Effector CD4-positive, alpha-beta T cell (primary cell): ENCODE measurements at regions not wholly inside any gene's neighbourhood (a gene's known extent, or its start where the extent isn't known, plus 50 kb on each side); places are given as distances from the start of the nearest gene placed in this dataset.
"Not testable (repeated sequence)": the region's sequence is repeated elsewhere in the genome, so short reads cannot be mapped to it uniquely, and the experiment has no call there.

Source experiments
- DNase-seq: peaks from one replicate; pipeline ENCODE4 v3.0.0-alpha.2; 2020

- no peak for DNase-seq
Observed at GRCh38 chr12:75633789-75634188, 122.4 kb upstream of the KRR1 start.

GRCh38 chr12:75632442-75632841 is 121.0 kb upstream of the KRR1 start:
- DNase-seq: no peak

GRCh38 chr12:75631831-75632230 is 120.4 kb upstream of the KRR1 start:
- DNase-seq: no peak

GRCh38 chr12:75630091-75630490 is 118.7 kb upstream of the KRR1 start:
- DNase-seq: no peak

- DNase-seq: no peak
Observed at GRCh38 chr12:75628916-75629315, 117.5 kb upstream of the KRR1 start.

- DNase-seq: no peak
Observed at GRCh38 chr12:75628511-75628910, 117.1 kb upstream of the KRR1 start.

GRCh38 chr12:75623631-75624154 is 112.3 kb upstream of the KRR1 start:
- DNase-seq: no peak

- DNase-seq: no peak
Observed at GRCh38 chr12:75622492-75622891, 111.1 kb upstream of the KRR1 start.

GRCh38 chr12:75614396-75614795 is 103.0 kb upstream of the KRR1 start:
- DNase-seq: not testable (repeated sequence)

GRCh38 chr12:75613981-75614380 is 102.6 kb upstream of the KRR1 start:
- no peak for DNase-seq

- no peak for DNase-seq
Observed at GRCh38 chr12:75611041-75611440, 99.6 kb upstream of the KRR1 start.

- no peak for DNase-seq
Observed at GRCh38 chr12:75606956-75607355, 95.5 kb upstream of the KRR1 start.

GRCh38 chr12:75606151-75606550 is 94.7 kb upstream of the KRR1 start:
- no peak for DNase-seq

GRCh38 chr12:75603475-75603874 is 92.1 kb upstream of the KRR1 start:
- DNase-seq: no peak

- no peak for DNase-seq
Observed at GRCh38 chr12:75602106-75602505, 90.7 kb upstream of the KRR1 start.

GRCh38 chr12:75600146-75600545 is 88.7 kb upstream of the KRR1 start:
- DNase-seq: no peak

GRCh38 chr12:75599061-75599460 is 87.7 kb upstream of the KRR1 start:
- no peak for DNase-seq

- DNase-seq: no peak
Observed at GRCh38 chr12:75596406-75596805, 85.0 kb upstream of the KRR1 start.

- DNase-seq: no peak
Observed at GRCh38 chr12:75592638-75593335, 81.4 kb upstream of the KRR1 start.

GRCh38 chr12:75592086-75592485 is 80.7 kb upstream of the KRR1 start:
- DNase-seq: no peak

GRCh38 chr12:75591628-75592027 is 80.2 kb upstream of the KRR1 start:
- no peak for DNase-seq

GRCh38 chr12:75589801-75590200 is 78.4 kb upstream of the KRR1 start:
- DNase-seq: no peak

GRCh38 chr12:75587340-75588106 is 76.1 kb upstream of the KRR1 start:
- DNase-seq: no peak

GRCh38 chr12:75585330-75585729 is 73.9 kb upstream of the KRR1 start:
- DNase-seq: no peak
